ENCODE measurements at regions not wholly inside any gene's neighbourhood (a gene's known extent, or its start where the extent isn't known, plus 50 kb on each side); places are given as distances from the start of the nearest gene placed in this dataset.

DNA sequence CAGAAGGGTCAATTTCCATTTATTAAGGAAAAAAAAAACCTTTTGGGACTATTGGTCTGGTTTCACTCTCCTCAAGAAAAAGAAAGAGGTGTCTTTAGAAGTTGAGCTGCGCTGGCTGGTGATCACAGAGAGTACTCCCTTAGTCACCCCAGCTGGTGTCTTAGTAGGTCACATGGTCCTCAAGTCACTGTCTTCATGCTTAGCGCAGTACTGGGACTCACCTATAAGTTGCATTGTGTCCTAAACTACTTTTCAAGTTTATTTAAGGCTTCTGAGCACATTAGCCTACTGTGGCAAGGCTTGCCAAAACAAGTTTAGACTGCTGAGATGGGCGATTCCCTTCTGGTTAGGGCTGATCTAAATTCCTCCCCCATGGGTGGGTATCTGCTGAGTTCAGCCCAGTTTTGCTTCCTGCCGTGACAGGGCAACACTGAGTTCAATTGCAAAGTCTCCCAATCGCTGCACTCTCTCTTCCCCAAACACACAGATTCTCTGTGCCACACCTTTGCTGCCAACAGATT is 824.9 kb upstream of the CRIM1 start:
- no peak overlapping the region for H3K4me3 ChIP-seq (ENCODE audit: low read length)
- no peak overlapping the region for H3K4me2 ChIP-seq (ENCODE audit: low read length)
- no peaks in the 10 kb centered on the region for H3K4me1 ChIP-seq (ENCODE audit: control insufficient read depth, low read length)
- no peak overlapping the region for H3K27ac ChIP-seq (ENCODE audit: low read depth, low read length)
- no peaks in the 10 kb centered on the region for H3K36me3 ChIP-seq (ENCODE audit: control insufficient read depth, low read length)
- H4K20me1 ChIP-seq (ENCODE audit: control insufficient read depth, insufficient read depth, low read depth, low read length): no peaks in the 10 kb centered on the region
- no peaks in the 10 kb centered on the region for H3K27me3 ChIP-seq (ENCODE audit: control insufficient read depth, low read length)
- no peaks in the 10 kb centered on the region for H3K79me2 ChIP-seq (ENCODE audit: control insufficient read depth, low read length)
- H3F3A ChIP-seq (ENCODE audit: control insufficient read depth, insufficient read depth): no peaks in the 10 kb centered on the region
- no peaks in the 10 kb centered on the region for H3K9me2 ChIP-seq (replicated peaks; ENCODE audit: control insufficient read depth, low read length)
- peaks cover 3% of the 10 kb centered on the region; the same call in 1 of the 2 replicates for H3K9me3 ChIP-seq (ENCODE audit: control insufficient read depth, insufficient read depth, low read length)
- TF ChIP-seq EZH2phosphoT487 (IDR thresholded peaks at IDR 0.05; ENCODE audit: borderline replicate concordance, low read length): no peak
- TF ChIP-seq, protein P1, sequence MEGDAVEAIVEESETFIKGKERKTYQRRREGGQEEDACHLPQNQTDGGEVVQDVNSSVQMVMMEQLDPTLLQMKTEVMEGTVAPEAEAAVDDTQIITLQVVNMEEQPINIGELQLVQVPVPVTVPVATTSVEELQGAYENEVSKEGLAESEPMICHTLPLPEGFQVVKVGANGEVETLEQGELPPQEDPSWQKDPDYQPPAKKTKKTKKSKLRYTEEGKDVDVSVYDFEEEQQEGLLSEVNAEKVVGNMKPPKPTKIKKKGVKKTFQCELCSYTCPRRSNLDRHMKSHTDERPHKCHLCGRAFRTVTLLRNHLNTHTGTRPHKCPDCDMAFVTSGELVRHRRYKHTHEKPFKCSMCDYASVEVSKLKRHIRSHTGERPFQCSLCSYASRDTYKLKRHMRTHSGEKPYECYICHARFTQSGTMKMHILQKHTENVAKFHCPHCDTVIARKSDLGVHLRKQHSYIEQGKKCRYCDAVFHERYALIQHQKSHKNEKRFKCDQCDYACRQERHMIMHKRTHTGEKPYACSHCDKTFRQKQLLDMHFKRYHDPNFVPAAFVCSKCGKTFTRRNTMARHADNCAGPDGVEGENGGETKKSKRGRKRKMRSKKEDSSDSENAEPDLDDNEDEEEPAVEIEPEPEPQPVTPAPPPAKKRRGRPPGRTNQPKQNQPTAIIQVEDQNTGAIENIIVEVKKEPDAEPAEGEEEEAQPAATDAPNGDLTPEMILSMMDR (IDR thresholded peaks at IDR 0.05; ENCODE audit: low read depth, low read length, poor library complexity, severe bottlenecking): no peak

DNA sequence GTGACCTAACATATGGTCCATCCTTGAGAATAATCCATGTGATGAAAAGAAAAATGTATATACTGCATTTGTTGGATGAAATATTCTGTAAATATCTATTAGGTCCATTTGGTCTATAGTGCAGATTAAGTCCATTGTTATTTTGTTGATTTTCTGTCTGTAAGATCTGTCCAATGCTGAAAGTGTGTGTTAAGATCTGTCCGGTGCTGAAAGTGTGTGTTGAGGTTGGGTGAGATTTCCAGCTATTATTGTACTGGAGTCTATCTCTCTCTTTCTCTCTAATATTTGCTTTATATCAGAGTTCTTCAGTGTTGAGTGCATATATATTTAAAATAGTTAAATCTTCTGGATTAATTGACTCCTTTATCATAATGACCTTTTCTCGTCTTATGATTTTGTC is 828.8 kb upstream of the CRIM1 start:
- Histone ChIP-seq H3K9me3 (ENCODE audit: control insufficient read depth, insufficient read depth, low read length) (peaks cover 3% of the 10 kb centered on the region; the same call in 1 of the 2 replicates), H3K4me3 (ENCODE audit: low read length) (no peak overlapping the region), H3K4me1 (ENCODE audit: control insufficient read depth, low read length) (no peaks in the 10 kb centered on the region), H3F3A (ENCODE audit: control insufficient read depth, insufficient read depth) (no peaks in the 10 kb centered on the region), H3K79me2 (ENCODE audit: control insufficient read depth, low read length) (no peaks in the 10 kb centered on the region), H3K9me2 (replicated peaks; ENCODE audit: control insufficient read depth, low read length) (no peaks in the 10 kb centered on the region), H4K20me1 (ENCODE audit: control insufficient read depth, insufficient read depth, low read depth, low read length) (no peaks in the 10 kb centered on the region), H3K4me2 (ENCODE audit: low read length) (no peak overlapping the region), H3K27ac (ENCODE audit: low read depth, low read length) (no peak overlapping the region), H3K36me3 (ENCODE audit: control insufficient read depth, low read length) (no peaks in the 10 kb centered on the region), H3K27me3 (ENCODE audit: control insufficient read depth, low read length) (no peaks in the 10 kb centered on the region)
- no peak for TF ChIP-seq EZH2phosphoT487 (IDR thresholded peaks at IDR 0.05; ENCODE audit: borderline replicate concordance, low read length)
- TF ChIP-seq, protein P1 (IDR thresholded peaks at IDR 0.05; ENCODE audit: low read depth, low read length, poor library complexity, severe bottlenecking): no peak

DNA sequence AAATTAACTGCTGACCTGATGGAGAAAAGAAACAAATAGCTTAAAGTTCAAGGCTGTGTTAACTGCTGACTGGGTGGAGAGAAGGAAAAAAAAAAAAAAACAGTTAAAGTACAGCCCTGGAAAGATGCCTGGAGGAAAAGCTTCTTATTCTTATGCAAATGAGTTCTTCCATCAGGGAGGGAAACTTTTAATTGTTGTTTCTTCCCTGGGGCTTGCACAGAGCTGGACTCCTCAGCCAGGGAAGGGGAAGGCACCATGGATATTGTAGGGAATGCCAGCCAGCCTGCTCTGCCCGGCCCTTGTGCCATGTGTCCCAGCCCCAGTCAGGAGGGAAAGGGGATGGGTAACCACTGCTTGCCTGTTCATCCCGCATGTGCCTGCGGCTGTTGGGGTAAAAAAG is 833.1 kb upstream of the CRIM1 start:
- Histone ChIP-seq H3F3A (ENCODE audit: control insufficient read depth, insufficient read depth) (no peaks in the 10 kb centered on the region), H3K27me3 (ENCODE audit: control insufficient read depth, low read length) (no peaks in the 10 kb centered on the region), H3K36me3 (ENCODE audit: control insufficient read depth, low read length) (no peaks in the 10 kb centered on the region), H3K4me3 (ENCODE audit: low read length) (no peak overlapping the region), H4K20me1 (ENCODE audit: control insufficient read depth, insufficient read depth, low read depth, low read length) (no peaks in the 10 kb centered on the region), H3K4me1 (ENCODE audit: control insufficient read depth, low read length) (no peaks in the 10 kb centered on the region), H3K9me2 (replicated peaks; ENCODE audit: control insufficient read depth, low read length) (no peaks in the 10 kb centered on the region), H3K27ac (ENCODE audit: low read depth, low read length) (no peak overlapping the region), H3K79me2 (ENCODE audit: control insufficient read depth, low read length) (no peaks in the 10 kb centered on the region), H3K9me3 (ENCODE audit: control insufficient read depth, insufficient read depth, low read length) (no peaks in the 10 kb centered on the region), H3K4me2 (ENCODE audit: low read length) (no peak overlapping the region)
- TF ChIP-seq, protein P1 (IDR thresholded peaks at IDR 0.05; ENCODE audit: low read depth, low read length, poor library complexity, severe bottlenecking): no peak
- no peak for TF ChIP-seq EZH2phosphoT487 (IDR thresholded peaks at IDR 0.05; ENCODE audit: borderline replicate concordance, low read length)
